ENCODE measurements at regions not wholly inside any gene's neighbourhood (a gene's known extent, or its start where the extent isn't known, plus 50 kb on each side); places are given as distances from the start of the nearest gene placed in this dataset.
A peak's percentile ranks its signal among the peaks of the same experiment; 100 is the strongest.

GRCh38 chr12:45536284-45536683, 193.2 kb upstream of the ARID2 start:
- peak overlapping the region; percentile 26 for H3K27ac Mint-ChIP-seq
- H3K4me3 Mint-ChIP-seq: no peak overlapping the region
- no peaks in the 10 kb centered on the region for H3K36me3 Mint-ChIP-seq (ENCODE audit: low read depth)
- no peaks in the 10 kb centered on the region for H3K4me1 Mint-ChIP-seq (ENCODE audit: low read depth)
- DNase-seq: no peak
- peaks cover 5% of the 10 kb centered on the region for H3K27me3 Mint-ChIP-seq
- no peaks in the 10 kb centered on the region for H3K9me3 Mint-ChIP-seq

- H3K4me1 Mint-ChIP-seq (ENCODE audit: low read depth): no peaks in the 10 kb centered on the region
- H3K36me3 Mint-ChIP-seq (ENCODE audit: low read depth): no peaks in the 10 kb centered on the region
- no peak overlapping the region for H3K27ac Mint-ChIP-seq
Observed at GRCh38 chr12:45540661-45541341, 188.7 kb upstream of the ARID2 start.

DNA sequence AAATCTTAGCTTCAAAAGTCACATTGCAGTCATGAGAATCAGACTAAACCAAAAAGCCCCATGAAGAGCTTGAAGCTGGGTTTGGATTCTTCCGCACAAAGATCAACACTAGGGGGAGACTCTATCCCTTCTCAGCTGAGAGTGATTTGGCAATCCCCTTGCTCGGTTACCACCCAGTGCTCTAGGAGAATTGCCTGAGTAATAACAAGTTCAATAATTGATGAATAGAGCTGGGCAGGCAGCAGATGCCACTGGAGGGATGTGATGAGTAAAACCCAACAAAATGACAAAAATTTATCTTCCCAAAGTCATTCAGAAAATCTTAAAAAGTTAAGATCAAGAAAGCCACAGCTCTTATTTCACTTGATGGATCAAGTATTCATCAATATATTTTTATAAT, 185.6 kb upstream of the ARID2 start:
- H3K9me3 Mint-ChIP-seq: no peaks in the 10 kb centered on the region
- DNase-seq: no peak
- H3K4me1 Mint-ChIP-seq (ENCODE audit: low read depth): no peaks in the 10 kb centered on the region
- H3K4me3 Mint-ChIP-seq: no peak overlapping the region
- H3K27ac Mint-ChIP-seq: no peak overlapping the region
- H3K36me3 Mint-ChIP-seq (ENCODE audit: low read depth): no peaks in the 10 kb centered on the region
- H3K27me3 Mint-ChIP-seq: no peaks in the 10 kb centered on the region

More at GRCh38 chr12:45540661-45541341, 188.7 kb upstream of the ARID2 start:
- no peak for DNase-seq
- Mint-ChIP-seq H3K27me3 (peaks cover 5% of the 10 kb centered on the region), H3K9me3 (no peaks in the 10 kb centered on the region), H3K4me3 (no peak overlapping the region)

- DNase-seq: no peak
- H3K27ac Mint-ChIP-seq: no peak overlapping the region
- H3K4me1 Mint-ChIP-seq (ENCODE audit: low read depth): no peaks in the 10 kb centered on the region
- H3K4me3 Mint-ChIP-seq: no peak overlapping the region
- H3K27me3 Mint-ChIP-seq: no peaks in the 10 kb centered on the region
- H3K9me3 Mint-ChIP-seq: no peaks in the 10 kb centered on the region
- no peaks in the 10 kb centered on the region for H3K36me3 Mint-ChIP-seq (ENCODE audit: low read depth)
Observed at GRCh38 chr12:45546545-45546944, 183.0 kb upstream of the ARID2 start.

DNA sequence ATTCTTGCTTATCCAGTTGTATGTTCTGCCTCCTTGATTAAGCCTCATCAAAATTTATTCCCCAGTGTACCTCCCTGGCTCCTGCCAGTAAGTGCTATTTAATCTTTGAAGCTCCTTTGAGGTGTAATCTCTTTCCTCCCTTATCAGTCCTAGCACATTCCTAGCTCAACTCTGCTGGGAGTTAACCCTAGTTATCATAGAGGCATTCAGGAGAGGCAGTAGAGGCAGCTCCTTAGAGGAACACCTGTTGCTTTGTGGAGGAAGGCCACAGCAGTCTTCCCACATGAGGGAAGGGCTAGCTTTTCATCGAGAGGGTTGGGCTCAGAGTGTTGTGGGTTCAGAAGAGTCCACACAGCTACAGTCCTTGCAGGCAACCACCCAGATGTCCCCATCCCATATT, 182.4 kb upstream of the ARID2 start:
- no peak for DNase-seq
- H3K4me3 Mint-ChIP-seq: no peak overlapping the region
- H3K27ac Mint-ChIP-seq: no peak overlapping the region
- H3K36me3 Mint-ChIP-seq (ENCODE audit: low read depth): no peaks in the 10 kb centered on the region
- H3K4me1 Mint-ChIP-seq (ENCODE audit: low read depth): no peaks in the 10 kb centered on the region
- H3K9me3 Mint-ChIP-seq: no peaks in the 10 kb centered on the region
- no peaks in the 10 kb centered on the region for H3K27me3 Mint-ChIP-seq

GRCh38 chr12:45547822-45548221, 181.7 kb upstream of the ARID2 start:
- H3K36me3 Mint-ChIP-seq (ENCODE audit: low read depth): no peaks in the 10 kb centered on the region

GRCh38 chr12:45548426-45548825, 181.1 kb upstream of the ARID2 start:
- no peaks in the 10 kb centered on the region for H3K36me3 Mint-ChIP-seq (ENCODE audit: low read depth)

More at GRCh38 chr12:45547822-45548221, 181.7 kb upstream of the ARID2 start:
- Mint-ChIP-seq H3K4me3 (no peak overlapping the region), H3K27me3 (no peaks in the 10 kb centered on the region), H3K27ac (no peak overlapping the region), H3K9me3 (no peaks in the 10 kb centered on the region), H3K4me1 (ENCODE audit: low read depth) (no peaks in the 10 kb centered on the region)
- DNase-seq: no peak

GRCh38 chr12:45549337-45549902, 180.1 kb upstream of the ARID2 start:
- H3K9me3 Mint-ChIP-seq: no peaks in the 10 kb centered on the region
- no peak overlapping the region for H3K4me3 Mint-ChIP-seq
- no peaks in the 10 kb centered on the region for H3K36me3 Mint-ChIP-seq (ENCODE audit: low read depth)
- no peaks in the 10 kb centered on the region for H3K27me3 Mint-ChIP-seq
- H3K4me1 Mint-ChIP-seq (ENCODE audit: low read depth): no peaks in the 10 kb centered on the region
- no peak overlapping the region for H3K27ac Mint-ChIP-seq
- DNase-seq: no peak

More at GRCh38 chr12:45548426-45548825, 181.1 kb upstream of the ARID2 start:
- Mint-ChIP-seq H3K4me1 (ENCODE audit: low read depth) (no peaks in the 10 kb centered on the region), H3K27me3 (no peaks in the 10 kb centered on the region), H3K9me3 (no peaks in the 10 kb centered on the region), H3K27ac (no peak overlapping the region), H3K4me3 (no peak overlapping the region)
- DNase-seq: no peak

DNA sequence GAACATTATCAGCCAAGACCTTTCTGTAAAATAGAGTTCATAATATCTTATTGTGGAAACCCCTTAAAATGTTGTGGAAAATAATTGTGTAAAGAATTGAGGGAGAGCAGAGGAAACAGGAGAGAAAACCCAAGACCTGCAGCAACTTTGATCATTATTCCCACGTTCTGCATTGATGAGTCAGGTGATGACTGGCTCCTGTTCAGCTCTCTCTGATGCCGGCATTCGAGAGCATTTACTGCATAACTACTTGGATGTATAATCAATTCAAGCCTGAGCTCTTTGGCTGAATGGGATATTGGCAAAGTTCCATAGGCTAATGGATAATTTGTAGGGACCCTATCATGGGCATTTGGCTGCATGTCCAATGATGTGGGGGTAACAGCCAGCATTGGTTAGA, 176.3 kb upstream of the ARID2 start:
- H3K9me3 Mint-ChIP-seq: no peaks in the 10 kb centered on the region

DNA sequence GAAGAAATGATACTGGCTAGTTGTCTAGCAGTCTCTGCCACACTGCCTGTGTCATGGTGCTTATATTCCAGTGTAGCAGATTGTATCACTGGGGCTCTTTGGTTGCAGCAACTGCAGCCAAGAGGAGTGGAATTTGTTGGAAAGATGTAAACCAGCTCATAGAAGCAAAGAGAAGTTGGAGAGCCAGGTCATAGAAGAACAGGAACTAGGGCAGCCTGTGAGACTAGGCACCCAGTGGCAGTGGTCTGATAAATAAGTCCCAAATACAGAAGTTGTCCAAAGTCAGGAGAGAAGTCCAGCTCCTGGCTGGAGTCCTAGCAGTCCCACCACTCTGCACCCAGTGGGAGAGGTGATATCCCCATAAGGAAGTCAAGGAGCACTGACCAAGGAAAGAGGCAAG, 172.5 kb upstream of the ARID2 start:
- Mint-ChIP-seq H3K27ac (no peak overlapping the region), H3K27me3 (no peaks in the 10 kb centered on the region), H3K36me3 (ENCODE audit: low read depth) (no peaks in the 10 kb centered on the region), H3K4me3 (no peak overlapping the region), H3K4me1 (ENCODE audit: low read depth) (no peaks in the 10 kb centered on the region), H3K9me3 (no peaks in the 10 kb centered on the region)
- no peak for DNase-seq

More for the DNA sequence above, 176.3 kb upstream of the ARID2 start:
- H3K4me3 Mint-ChIP-seq: no peak overlapping the region
- no peaks in the 10 kb centered on the region for H3K4me1 Mint-ChIP-seq (ENCODE audit: low read depth)
- H3K36me3 Mint-ChIP-seq (ENCODE audit: low read depth): no peaks in the 10 kb centered on the region
- no peaks in the 10 kb centered on the region for H3K27me3 Mint-ChIP-seq
- DNase-seq: no peak
- H3K27ac Mint-ChIP-seq: no peak overlapping the region

- H3K4me3 Mint-ChIP-seq: no peak overlapping the region
- H3K36me3 Mint-ChIP-seq (ENCODE audit: low read depth): no peaks in the 10 kb centered on the region
- no peak for DNase-seq
- H3K27me3 Mint-ChIP-seq: no peaks in the 10 kb centered on the region
- H3K9me3 Mint-ChIP-seq: no peaks in the 10 kb centered on the region
- H3K4me1 Mint-ChIP-seq (ENCODE audit: low read depth): no peaks in the 10 kb centered on the region
- H3K27ac Mint-ChIP-seq: no peak overlapping the region
Observed at GRCh38 chr12:45558353-45558752, 171.2 kb upstream of the ARID2 start.

- no peaks in the 10 kb centered on the region for H3K9me3 Mint-ChIP-seq
- H3K27me3 Mint-ChIP-seq: no peaks in the 10 kb centered on the region
Observed at GRCh38 chr12:45559537-45559936, 170.0 kb upstream of the ARID2 start.

GRCh38 chr12:45560689-45561088, 168.8 kb upstream of the ARID2 start:
- no peak for DNase-seq
- Mint-ChIP-seq H3K4me3 (no peak overlapping the region), H3K27ac (no peak overlapping the region), H3K36me3 (ENCODE audit: low read depth) (no peaks in the 10 kb centered on the region), H3K27me3 (no peaks in the 10 kb centered on the region), H3K4me1 (ENCODE audit: low read depth) (no peaks in the 10 kb centered on the region), H3K9me3 (no peaks in the 10 kb centered on the region)

More at GRCh38 chr12:45559537-45559936, 170.0 kb upstream of the ARID2 start:
- Mint-ChIP-seq H3K4me3 (no peak overlapping the region), H3K4me1 (ENCODE audit: low read depth) (no peaks in the 10 kb centered on the region), H3K27ac (no peak overlapping the region), H3K36me3 (ENCODE audit: low read depth) (no peaks in the 10 kb centered on the region)
- no peak for DNase-seq

GRCh38 chr12:45561488-45561887, 168.0 kb upstream of the ARID2 start:
- no peaks in the 10 kb centered on the region for H3K9me3 Mint-ChIP-seq
- H3K4me1 Mint-ChIP-seq (ENCODE audit: low read depth): no peaks in the 10 kb centered on the region
- H3K36me3 Mint-ChIP-seq (ENCODE audit: low read depth): no peaks in the 10 kb centered on the region
- no peaks in the 10 kb centered on the region for H3K27me3 Mint-ChIP-seq
- no peak overlapping the region for H3K27ac Mint-ChIP-seq
- no peak overlapping the region for H3K4me3 Mint-ChIP-seq
- no peak for DNase-seq

DNA sequence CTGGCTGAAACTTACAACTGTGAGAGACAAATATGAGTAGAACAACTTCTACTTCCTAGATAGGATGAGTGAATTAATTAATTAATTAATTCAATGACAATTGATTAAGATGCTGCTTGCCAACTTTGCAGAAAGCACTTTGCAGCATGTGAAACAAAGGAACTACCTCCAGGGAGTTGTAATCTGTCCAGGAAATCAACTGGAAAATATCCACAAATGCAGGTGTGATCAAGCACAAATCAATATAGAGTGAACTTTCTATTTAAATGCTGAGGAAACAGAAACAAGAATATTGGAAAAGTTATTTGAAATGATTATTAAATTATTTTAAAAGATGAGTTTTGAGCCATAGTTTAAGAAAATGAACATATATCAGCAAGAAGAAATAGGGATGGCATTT, 163.9 kb upstream of the ARID2 start:
- Mint-ChIP-seq H3K9me3 (no peaks in the 10 kb centered on the region), H3K27ac (no peak overlapping the region), H3K4me1 (ENCODE audit: low read depth) (no peaks in the 10 kb centered on the region), H3K4me3 (no peak overlapping the region), H3K27me3 (no peaks in the 10 kb centered on the region), H3K36me3 (ENCODE audit: low read depth) (no peaks in the 10 kb centered on the region)
- no peak for DNase-seq
